ENCODE measurements at regions not wholly inside any gene's neighbourhood (a gene's known extent, or its start where the extent isn't known, plus 50 kb on each side); places are given as distances from the start of the nearest gene placed in this dataset.

- no peak for TF ChIP-seq CTCF (IDR thresholded peaks at IDR 0.05; ENCODE audit: insufficient read depth, low read length, poor library complexity, severe bottlenecking)
- TF ChIP-seq EZH2phosphoT487 (conservative IDR thresholded peaks at IDR 0.05; ENCODE audit: low read length), result no peak
Observed at GRCh38 chr1:198837278-198838021, 198.6 kb downstream of the PTPRC start.
